ENCODE measurements at regions not wholly inside any gene's neighbourhood (a gene's known extent, or its start where the extent isn't known, plus 50 kb on each side); places are given as distances from the start of the nearest gene placed in this dataset.

- no peak for DNase-seq
Observed at GRCh38 chr3:76940181-76940770, 99.6 kb upstream of the ROBO2 start.

DNA sequence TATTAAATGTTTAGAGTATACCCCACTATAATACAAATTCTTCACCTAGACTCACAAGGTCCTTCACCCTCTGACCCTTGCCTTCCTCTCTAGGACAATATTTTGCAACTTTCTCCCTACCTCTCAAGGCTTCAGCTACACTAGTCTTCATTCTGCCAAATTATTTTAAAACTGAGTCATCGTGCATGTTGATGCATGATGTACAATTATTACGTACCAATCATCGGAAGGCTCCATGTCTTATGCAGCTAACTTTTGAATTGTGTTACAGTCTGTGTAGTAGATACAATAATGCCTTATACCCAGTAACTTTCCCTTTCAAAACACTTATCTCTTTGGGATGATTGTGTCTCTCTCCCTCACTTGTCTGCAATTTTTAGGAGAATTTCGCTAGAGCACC lies 98.5 kb upstream of the ROBO2 start:
- DNase-seq = no peak

- no peak for DNase-seq
Observed at GRCh38 chr3:76942101-76942500, 97.8 kb upstream of the ROBO2 start.

DNA sequence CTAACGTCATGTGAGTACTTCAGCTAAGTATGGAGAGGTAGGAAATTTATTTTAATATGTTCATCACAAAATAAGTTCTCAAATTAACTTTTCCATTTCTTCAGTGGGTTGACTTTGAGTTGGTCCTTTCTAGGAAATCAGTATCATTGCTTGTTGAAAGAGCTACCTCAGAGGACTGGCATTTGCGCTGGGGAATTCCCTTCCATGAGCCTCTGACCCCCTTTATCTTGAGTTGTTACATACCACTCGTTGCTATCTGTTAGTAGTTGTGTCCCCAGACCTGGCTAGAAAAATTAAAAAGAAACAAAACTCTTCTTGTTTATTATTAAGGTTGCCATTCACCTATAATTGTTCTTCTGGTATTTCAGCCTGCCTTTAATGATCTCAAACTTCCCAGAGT lies 96.8 kb upstream of the ROBO2 start:
- DNase-seq = no peak

DNA sequence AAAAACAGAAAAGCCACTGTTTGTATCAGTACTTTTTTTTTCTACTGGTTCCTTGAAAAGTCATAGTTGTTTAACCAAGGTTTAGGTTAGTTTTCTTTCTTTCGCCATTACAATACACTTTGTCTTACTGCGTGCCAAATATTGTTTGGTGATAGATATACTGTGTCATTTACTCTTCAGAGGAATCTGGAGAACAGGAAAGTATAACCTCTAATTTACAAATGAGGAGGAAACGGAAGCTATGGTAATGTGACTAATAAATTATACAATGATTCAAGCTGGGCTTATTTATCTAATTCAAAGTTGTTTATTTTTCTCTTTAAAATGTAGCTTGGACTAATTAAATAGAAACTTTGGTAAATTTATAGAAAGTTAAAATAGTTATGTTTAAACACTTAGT lies 96.2 kb upstream of the ROBO2 start:
- no peak for DNase-seq

GRCh38 chr3:76949033-76949432 lies 90.9 kb upstream of the ROBO2 start:
- no peak for DNase-seq

DNA sequence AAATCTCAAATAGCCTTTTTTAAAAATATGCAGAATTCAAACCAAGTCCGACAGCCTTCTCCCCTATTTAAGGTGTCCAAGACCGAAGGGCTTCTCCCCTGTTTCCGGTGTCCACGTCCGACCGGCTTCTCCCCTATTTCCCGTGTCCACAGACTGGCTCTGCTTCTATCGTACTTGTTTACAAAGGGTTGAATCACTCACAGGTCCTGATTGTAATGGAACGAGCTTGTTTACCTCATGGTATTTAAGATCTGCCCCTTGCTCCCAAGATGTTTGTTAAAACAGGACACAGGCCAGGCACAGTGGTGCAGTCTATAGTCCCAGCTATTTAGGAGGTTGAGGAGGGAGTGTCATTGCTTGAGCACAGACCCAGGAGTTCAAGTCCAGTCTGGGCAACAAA lies 90.4 kb upstream of the ROBO2 start:
- DNase-seq = no peak

GRCh38 chr3:76950590-76950989 lies 89.3 kb upstream of the ROBO2 start:
- DNase-seq = no peak

DNA sequence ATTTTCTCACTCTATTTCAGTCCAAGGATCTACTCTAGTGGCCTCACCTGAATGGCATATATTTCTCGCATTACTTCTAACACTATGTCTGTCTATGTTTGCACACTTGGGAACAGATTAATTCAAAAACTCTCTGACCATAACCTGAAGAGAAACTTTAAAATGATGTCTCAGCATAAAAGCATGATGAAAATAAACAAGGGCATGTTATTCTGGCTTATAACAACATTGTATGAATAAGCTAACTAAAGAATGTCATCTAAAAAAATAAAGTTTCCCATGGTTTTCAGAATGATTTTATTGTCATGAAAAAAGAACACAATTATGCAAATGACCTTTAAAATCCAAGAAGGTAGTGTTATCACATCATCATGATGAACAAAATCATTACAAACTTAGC lies 85.5 kb upstream of the ROBO2 start:
- no peak for DNase-seq

DNA sequence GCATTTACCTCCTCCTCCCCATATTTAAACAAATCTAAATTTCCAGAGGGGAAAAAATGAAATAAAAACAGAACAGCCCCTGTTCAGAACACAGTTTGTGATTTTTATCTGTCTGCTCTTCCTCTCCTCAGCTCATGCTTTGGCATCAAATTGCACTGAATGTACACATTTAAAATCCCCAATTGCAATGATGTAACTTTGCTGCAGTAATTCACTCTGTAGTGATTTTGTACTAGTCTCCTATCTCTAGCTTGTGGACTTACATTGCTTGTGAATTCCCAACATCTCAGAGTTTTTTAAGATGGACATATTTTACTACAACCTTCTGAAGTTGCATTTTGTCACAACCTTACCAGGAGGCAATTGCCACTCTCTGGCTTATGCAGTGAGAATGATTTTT lies 81.6 kb upstream of the ROBO2 start:
- DNase-seq = no peak

DNA sequence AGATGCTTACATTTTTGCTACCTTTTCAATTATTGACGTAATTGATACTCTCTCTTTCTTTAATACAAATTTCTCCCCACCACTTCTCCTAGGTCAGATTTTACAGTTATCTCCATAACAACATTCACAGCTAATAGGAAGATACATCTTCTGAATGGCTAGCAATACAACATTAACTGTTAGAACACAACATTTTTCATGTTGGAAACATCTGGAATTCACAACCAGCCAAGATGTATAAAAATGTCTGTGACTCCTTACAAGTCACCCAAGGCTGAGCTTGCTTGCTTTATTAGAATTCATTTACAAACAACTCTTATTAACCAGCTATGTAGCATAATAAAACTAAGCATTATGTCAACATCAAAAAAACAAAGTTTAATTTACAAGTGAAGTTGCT lies 81.0 kb upstream of the ROBO2 start:
- no peak for DNase-seq

- no peak for DNase-seq
Observed at GRCh38 chr3:76961284-76961683, 78.6 kb upstream of the ROBO2 start.

DNA sequence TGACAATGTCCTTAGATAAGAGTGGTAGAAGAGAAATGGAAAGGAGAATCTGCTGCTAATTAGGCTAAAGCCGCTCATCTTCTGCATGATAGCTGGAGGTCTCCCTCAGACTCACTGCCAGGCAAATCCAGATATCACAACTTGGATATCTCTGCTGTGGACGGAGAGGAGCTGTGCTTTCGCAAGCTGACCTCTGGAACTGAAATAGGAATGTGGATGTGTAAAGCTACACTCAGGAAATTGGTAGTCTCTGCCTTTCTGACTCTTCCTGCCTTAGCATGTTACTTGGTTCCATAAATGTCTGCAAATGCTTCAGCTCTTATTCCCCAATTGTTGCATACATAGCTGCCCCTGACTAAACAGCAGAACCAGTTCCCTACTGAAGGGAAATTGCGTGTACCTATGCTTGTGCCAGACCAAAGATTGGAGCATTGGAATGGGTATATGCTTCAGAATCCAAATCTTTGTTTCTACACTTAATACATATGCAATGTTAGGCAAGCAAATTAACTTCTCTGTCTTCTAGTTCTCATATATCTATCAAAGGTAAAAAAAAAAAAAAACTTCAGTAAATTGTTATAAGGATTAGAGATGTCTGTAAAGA lies 74.7 kb upstream of the ROBO2 start:
- DNase-seq = no peak

DNA sequence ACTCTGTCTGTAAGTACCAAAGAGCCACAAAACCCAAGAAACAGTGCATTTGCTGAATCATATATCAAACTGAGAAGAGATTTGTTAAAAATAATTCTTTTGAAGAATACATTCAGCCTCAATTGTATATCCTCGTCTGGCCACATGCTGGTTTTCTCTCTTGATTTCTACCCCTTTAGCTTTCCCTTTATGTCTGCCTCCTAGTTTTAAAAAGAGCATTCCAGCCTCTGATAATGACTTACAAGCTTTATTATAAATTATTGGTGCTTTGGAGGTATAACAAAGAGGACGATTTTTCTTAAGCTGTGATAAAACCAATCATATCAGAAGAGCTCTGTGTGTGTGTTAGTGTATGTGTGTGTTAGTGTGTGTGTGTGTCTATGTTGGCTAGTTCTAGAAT lies 70.4 kb upstream of the ROBO2 start:
- no peak for DNase-seq

GRCh38 chr3:76969996-76970615 lies 69.8 kb upstream of the ROBO2 start:
- no peak for DNase-seq

DNA sequence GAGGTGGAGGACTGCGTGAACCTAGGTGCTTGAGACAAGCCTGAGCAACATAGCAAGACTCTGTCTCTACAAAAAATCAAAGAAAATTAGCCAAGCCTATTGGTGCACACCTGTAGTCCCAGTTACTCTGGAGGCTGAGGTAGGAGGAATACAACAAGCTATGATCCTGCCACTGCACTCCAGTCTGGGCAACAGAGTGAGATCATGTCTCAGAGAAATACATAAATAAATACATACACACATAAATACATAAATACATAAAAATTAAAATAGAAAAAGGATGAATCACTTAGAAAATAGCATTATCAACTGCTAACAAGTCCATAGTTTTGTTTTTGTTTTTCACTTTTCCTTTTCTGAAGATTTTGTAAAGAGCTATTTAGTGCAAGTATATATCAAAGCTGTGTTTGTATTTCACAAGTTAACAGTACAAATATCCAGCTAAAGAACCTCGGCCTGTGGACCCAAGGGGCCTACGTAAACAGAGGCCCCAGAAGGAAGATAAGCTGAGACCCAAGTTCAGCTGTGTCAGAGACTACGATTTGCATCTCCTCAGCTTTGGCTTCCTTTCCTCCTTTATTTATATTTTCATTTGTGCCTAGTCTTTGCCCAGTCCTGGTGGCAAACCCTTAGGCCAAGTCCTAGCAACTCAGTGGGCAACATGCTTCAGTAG lies 67.1 kb upstream of the ROBO2 start:
- no peak for DNase-seq

DNA sequence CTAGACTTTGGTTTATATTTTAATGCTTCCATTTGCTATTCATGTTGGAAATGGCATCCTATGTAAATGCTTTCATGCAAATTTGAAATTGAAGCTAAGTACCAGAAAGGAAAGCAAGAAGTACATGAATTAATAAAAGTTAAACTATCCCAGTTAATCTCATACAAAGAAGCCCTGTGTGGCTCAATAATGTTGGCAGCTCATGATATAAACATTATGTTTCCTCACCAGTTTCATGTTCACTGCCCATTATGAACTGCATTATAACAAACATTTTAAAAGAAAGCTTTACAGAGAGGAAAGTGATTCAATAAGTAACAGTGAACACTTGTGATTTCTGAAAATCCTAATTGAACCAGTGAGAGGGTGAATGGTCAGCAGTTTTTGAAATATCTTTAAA lies 62.9 kb upstream of the ROBO2 start:
- no peak for DNase-seq

DNA sequence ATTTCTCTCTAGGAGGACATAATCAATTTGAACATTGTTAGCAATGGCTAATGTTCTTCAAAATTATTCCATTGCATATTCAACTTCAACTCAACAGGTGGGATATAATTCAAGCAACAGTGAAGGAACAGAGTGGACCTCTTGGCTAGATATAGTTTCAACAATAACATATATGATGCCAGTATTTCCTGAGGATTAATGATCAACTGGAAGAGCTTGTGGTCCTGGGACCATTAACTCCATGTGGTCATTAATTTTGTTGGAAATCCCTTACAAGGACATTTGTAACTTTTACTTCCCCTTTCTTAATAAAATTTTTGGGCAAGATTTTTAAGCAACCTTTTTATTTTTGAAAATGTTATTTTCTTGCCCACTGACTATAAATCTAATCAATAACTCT lies 54.3 kb upstream of the ROBO2 start:
- DNase-seq = no peak

- no peak for DNase-seq
Observed at GRCh38 chr3:76986876-76987474, 52.9 kb upstream of the ROBO2 start.

Measured in suppressor macrophage treated with lipopolysaccharide for 4 hours (primary cell).